Type B pancreatic cell (in vitro differentiated cells): ENCODE measurements at regions not wholly inside any gene's neighbourhood (a gene's known extent, or its start where the extent isn't known, plus 50 kb on each side); places are given as distances from the start of the nearest gene placed in this dataset.

Experiments
- DNase-seq: peaks from one replicate; pipeline ENCODE4 v3.0.0; 2021; ENCODE audit warnings: mixed read lengths; ENCODE audit not compliant: unreplicated experiment; ENCODE audit errors: extremely low spot score
- H3K27ac Mint-ChIP-seq: 2 replicates; pipeline ENCODE4 v1.8.0; 2021; ENCODE audit warnings: mild to moderate bottlenecking, mixed read lengths
- H3K27me3 Mint-ChIP-seq: 2 replicates; pipeline ENCODE4 v1.8.0; 2021; ENCODE audit warnings: mixed read lengths
- H3K36me3 Mint-ChIP-seq: 2 replicates; pipeline ENCODE4 v1.8.0; 2021; ENCODE audit warnings: mixed read lengths
- H3K4me1 Mint-ChIP-seq: one replicate; pipeline ENCODE4 v1.8.0; 2021; ENCODE audit warnings: mixed read lengths; ENCODE audit not compliant: unreplicated experiment
- H3K4me3 Mint-ChIP-seq: 2 replicates; pipeline ENCODE4 v1.8.0; 2021; ENCODE audit warnings: mild to moderate bottlenecking, mixed read lengths
- H3K9me3 Mint-ChIP-seq: 2 replicates; pipeline ENCODE4 v1.8.0; 2021; ENCODE audit warnings: mixed read lengths
- TF ChIP-seq, protein P1 (sequence below): fragments of 200-600 bp; sonication (generic); conservative IDR thresholded peaks from 2 replicates; pipeline ENCODE4 v1.5.0; 2021; ENCODE audit warnings: antibody characterized with exemption, mild to moderate bottlenecking

- no peak for DNase-seq
- Mint-ChIP-seq H3K4me3 (no peak overlapping the region), H3K27ac (no peak overlapping the region), H3K9me3 (peaks cover 5% of the 10 kb centered on the region), H3K4me1 (peaks cover 14% of the 10 kb centered on the region), H3K27me3 (no peaks in the 10 kb centered on the region), H3K36me3 (no peaks in the 10 kb centered on the region)
- TF ChIP-seq, protein P1, sequence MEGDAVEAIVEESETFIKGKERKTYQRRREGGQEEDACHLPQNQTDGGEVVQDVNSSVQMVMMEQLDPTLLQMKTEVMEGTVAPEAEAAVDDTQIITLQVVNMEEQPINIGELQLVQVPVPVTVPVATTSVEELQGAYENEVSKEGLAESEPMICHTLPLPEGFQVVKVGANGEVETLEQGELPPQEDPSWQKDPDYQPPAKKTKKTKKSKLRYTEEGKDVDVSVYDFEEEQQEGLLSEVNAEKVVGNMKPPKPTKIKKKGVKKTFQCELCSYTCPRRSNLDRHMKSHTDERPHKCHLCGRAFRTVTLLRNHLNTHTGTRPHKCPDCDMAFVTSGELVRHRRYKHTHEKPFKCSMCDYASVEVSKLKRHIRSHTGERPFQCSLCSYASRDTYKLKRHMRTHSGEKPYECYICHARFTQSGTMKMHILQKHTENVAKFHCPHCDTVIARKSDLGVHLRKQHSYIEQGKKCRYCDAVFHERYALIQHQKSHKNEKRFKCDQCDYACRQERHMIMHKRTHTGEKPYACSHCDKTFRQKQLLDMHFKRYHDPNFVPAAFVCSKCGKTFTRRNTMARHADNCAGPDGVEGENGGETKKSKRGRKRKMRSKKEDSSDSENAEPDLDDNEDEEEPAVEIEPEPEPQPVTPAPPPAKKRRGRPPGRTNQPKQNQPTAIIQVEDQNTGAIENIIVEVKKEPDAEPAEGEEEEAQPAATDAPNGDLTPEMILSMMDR = peak; percentile 1
Measured at GRCh38 chr16:80318107-80318506, 222.7 kb upstream of the DYNLRB2 start.

- H3K9me3 Mint-ChIP-seq = peaks cover 5% of the 10 kb centered on the region
- DNase-seq = no peak
- H3K36me3 Mint-ChIP-seq = no peaks in the 10 kb centered on the region
- TF ChIP-seq, protein P1 = peak; percentile 57
- peaks cover 14% of the 10 kb centered on the region for H3K4me1 Mint-ChIP-seq
- H3K27ac Mint-ChIP-seq = no peak overlapping the region
- H3K4me3 Mint-ChIP-seq = no peak overlapping the region
- H3K27me3 Mint-ChIP-seq = no peaks in the 10 kb centered on the region
Measured at GRCh38 chr16:80317599-80318037, 223.2 kb upstream of the DYNLRB2 start.

- Mint-ChIP-seq H3K36me3 (no peaks in the 10 kb centered on the region), H3K4me1 (peaks cover 14% of the 10 kb centered on the region), H3K9me3 (peaks cover 5% of the 10 kb centered on the region), H3K27ac (no peak overlapping the region), H3K27me3 (no peaks in the 10 kb centered on the region), H3K4me3 (no peak overlapping the region)
- no peak for DNase-seq
- TF ChIP-seq, protein P1 = no peak
Measured at GRCh38 chr16:80317116-80317515, 223.7 kb upstream of the DYNLRB2 start.

- DNase-seq = no peak
- Mint-ChIP-seq H3K27ac (no peak overlapping the region), H3K4me1 (peaks cover 14% of the 10 kb centered on the region), H3K27me3 (no peaks in the 10 kb centered on the region), H3K36me3 (no peaks in the 10 kb centered on the region), H3K9me3 (peaks cover 19% of the 10 kb centered on the region), H3K4me3 (no peak overlapping the region)
- TF ChIP-seq, protein P1 = no peak
Measured at GRCh38 chr16:80314042-80314441, 226.8 kb upstream of the DYNLRB2 start.

DNA sequence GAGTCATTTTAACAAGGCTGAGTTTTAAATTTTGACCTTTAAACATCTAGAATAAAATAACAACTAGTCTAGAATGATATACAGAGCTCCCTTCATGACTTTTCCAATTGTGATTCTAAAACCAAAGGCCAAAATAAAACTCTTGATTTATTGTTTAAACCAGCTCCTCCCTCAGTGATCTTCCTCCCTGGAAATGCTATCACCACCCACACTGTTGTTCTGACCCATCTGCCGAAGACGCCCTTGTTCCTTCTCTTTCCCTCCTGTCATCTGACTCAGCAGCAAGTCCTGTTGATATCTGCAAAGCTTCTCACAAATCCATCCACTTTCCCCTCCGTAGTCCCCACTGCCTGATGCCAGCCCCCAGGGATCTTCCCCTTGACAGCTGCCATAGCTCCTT, 231.6 kb upstream of the DYNLRB2 start:
- Mint-ChIP-seq H3K4me1 (peaks cover 6% of the 10 kb centered on the region), H3K36me3 (no peaks in the 10 kb centered on the region), H3K9me3 (peaks cover 14% of the 10 kb centered on the region), H3K27ac (no peak overlapping the region), H3K27me3 (no peaks in the 10 kb centered on the region), H3K4me3 (no peak overlapping the region)
- TF ChIP-seq, protein P1 = no peak
- no peak for DNase-seq

- no peaks in the 10 kb centered on the region for H3K36me3 Mint-ChIP-seq
- TF ChIP-seq, protein P1 = no peak
- no peaks in the 10 kb centered on the region for H3K27me3 Mint-ChIP-seq
- H3K9me3 Mint-ChIP-seq = peaks cover 10% of the 10 kb centered on the region
- H3K27ac Mint-ChIP-seq = no peak overlapping the region
- peaks cover 6% of the 10 kb centered on the region for H3K4me1 Mint-ChIP-seq
- DNase-seq = no peak
- H3K4me3 Mint-ChIP-seq = no peak overlapping the region
Measured at GRCh38 chr16:80305410-80305809, 235.4 kb upstream of the DYNLRB2 start.
